HG02678 (cell line): ENCODE measurements at regions not wholly inside any gene's neighbourhood (a gene's known extent, or its start where the extent isn't known, plus 50 kb on each side); places are given as distances from the start of the nearest gene placed in this dataset.

Source experiments
- ATAC-seq: cut with Tn5 transposase; IDR thresholded peaks from one replicate; pipeline ENCODE4 v1.9.1; 2021; ENCODE audit warnings: mild to moderate bottlenecking, moderate library complexity; ENCODE audit not compliant: unreplicated experiment

DNA sequence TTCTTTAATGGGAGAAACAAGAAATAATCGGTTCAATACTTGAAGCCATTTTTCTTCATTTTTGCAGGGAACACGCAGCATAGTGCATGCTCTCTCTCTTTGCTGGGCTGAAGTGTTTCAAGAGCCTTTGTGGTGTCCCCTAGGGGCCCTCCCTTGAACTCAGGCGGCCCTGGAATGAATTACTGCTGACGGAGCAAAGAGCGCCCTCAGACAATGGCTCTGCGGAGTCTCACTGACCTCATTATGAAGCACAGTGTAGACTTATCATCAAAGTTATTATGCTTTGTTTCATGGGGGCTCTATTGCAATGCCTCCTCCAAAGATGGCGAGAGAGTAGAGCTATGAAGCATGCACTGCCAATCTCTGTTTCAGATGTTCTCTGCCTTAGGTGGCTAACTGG lies 64.8 kb upstream of the ADCY2 start:
- no peak for ATAC-seq
